ENCODE measurements at regions not wholly inside any gene's neighbourhood (a gene's known extent, or its start where the extent isn't known, plus 50 kb on each side); places are given as distances from the start of the nearest gene placed in this dataset.

GRCh38 chr7:66523409-66523808 is 105.3 kb upstream of the KCTD7 start:
- no peak overlapping the region for H3K4me3 Mint-ChIP-seq
- no peaks in the 10 kb centered on the region; the same call in 2 of the 3 replicates for H3K9me3 Mint-ChIP-seq
- ATAC-seq = no peak

More at GRCh38 chr7:66523409-66523808, 105.3 kb upstream of the KCTD7 start:
- H3K9me2 ChIP-seq (ENCODE audit: insufficient read depth) = no peaks in the 10 kb centered on the region
- no peaks in the 10 kb centered on the region for H4K20me1 ChIP-seq (replicated peaks; ENCODE audit: insufficient read depth)
- H3K36me3 ChIP-seq (ENCODE audit: insufficient read depth) = no peaks in the 10 kb centered on the region
- Mint-ChIP-seq H3K27ac (no peak overlapping the region), H3K27me3 (ENCODE audit: insufficient read depth, low read depth, poor library complexity) (peaks cover 14% of the 10 kb centered on the region), H3K4me1 (no peaks in the 10 kb centered on the region), H3K36me3 (ENCODE audit: low read depth) (no peaks in the 10 kb centered on the region; the same call in 2 of the 3 replicates)
- no peak overlapping the region for H3K27ac ChIP-seq (ENCODE audit: low read depth)
- H3K4me3 ChIP-seq = no peak overlapping the region
- H2AFZ ChIP-seq = no peak overlapping the region
- no peak overlapping the region for H3K4me2 ChIP-seq
- H3K79me2 ChIP-seq (replicated peaks; ENCODE audit: insufficient read depth) = no peaks in the 10 kb centered on the region
- H3F3A ChIP-seq (replicated peaks; ENCODE audit: low read depth) = no peaks in the 10 kb centered on the region
- TF ChIP-seq EZH2 (IDR thresholded peaks at IDR 0.05; ENCODE audit: low read depth, unreplicated experiment) (no peak), EZH2phosphoT487 (IDR thresholded peaks at IDR 0.05; ENCODE audit: unreplicated experiment) (no peak), NANOG (IDR thresholded peaks at IDR 0.05; ENCODE audit: borderline replicate concordance) (no peak), ZNF331 (CRISPR knock-in tag; IDR thresholded peaks at IDR 0.05; ENCODE audit: low read depth) (no peak), ETS1 (IDR thresholded peaks at IDR 0.05) (no peak), CREB1 (CRISPR knock-in tag; IDR thresholded peaks at IDR 0.05; ENCODE audit: low read depth) (no peak), CTCF (conservative IDR thresholded peaks at IDR 0.05; ENCODE audit: low read depth in 2 of 2) (no peak), REST (IDR thresholded peaks at IDR 0.05; ENCODE audit: unreplicated experiment) (no peak), POLR2AphosphoS5 (IDR thresholded peaks at IDR 0.05; ENCODE audit: low read depth) (no peak), JUNB (IDR thresholded peaks at IDR 0.05; ENCODE audit: unreplicated experiment) (no peak), STAT1 (IDR thresholded peaks at IDR 0.05; ENCODE audit: unreplicated experiment) (no peak), ZNF114 (CRISPR knock-in tag; IDR thresholded peaks at IDR 0.05) (no peak), ZNF462 (CRISPR knock-in tag; IDR thresholded peaks at IDR 0.05) (no peak)
- H3K27me3 ChIP-seq (ENCODE audit: insufficient read depth) = 0 out of 2 replicates have a peak, but pooled peaks cover 2% of the 10 kb centered on the region
- no peak for DNase-seq (ENCODE audit: low spot score)
- H3K4me1 ChIP-seq (ENCODE audit: insufficient read depth) = no peaks in the 10 kb centered on the region
